NCI-H748 (cell line): ENCODE measurements at regions not wholly inside any gene's neighbourhood (a gene's known extent, or its start where the extent isn't known, plus 50 kb on each side); places are given as distances from the start of the nearest gene placed in this dataset.
"Not testable (repeated sequence)": the region's sequence is repeated elsewhere in the genome, so short reads cannot be mapped to it uniquely, and the experiment has no call there.

ENCODE experiments used
- DNase-seq: peaks from one replicate; lab custom pipeline; 2025; ENCODE audit not compliant: unreplicated experiment; lab: John Stamatoyannopoulos, UW

DNA sequence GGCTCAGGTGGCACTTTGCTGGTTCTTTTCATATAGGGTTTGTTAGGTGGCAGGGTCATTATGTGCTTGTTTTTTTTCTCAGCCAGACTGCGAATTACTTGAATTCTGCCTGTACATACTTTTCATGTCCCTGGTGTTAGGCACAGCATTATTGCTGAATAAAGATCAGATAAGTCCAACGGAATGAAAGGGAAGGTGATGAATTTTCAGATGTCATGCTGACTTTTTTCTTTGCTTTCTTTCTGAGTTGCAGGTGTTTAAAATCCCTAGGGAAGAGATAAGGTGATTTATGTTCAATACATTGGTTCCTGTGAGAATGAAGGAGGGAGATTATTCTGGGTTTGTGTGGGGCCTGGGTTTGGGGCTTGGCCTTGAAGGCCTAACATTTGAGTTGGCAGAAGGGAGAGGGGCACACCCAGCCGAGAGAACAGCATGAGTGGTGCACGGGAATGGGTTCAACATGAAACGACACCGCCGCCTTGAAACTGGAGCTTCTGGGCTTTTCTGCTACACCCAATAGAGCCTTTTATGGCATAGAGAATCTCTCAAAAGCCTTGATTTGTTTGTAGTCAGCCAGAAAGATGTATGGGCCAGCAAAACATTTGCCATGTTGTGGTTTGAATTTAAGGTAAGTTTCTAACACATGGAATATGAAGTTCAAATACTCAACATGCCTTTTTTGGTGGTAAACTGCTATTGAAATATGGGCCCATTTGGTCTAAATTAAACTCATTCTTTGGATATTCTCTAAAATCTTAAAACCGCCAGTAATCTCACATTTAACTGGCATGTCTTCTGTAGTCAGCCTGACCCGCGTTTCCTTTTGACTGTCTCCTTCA, 477.0 kb downstream of the PCNX1 start:
- no peak for DNase-seq

DNA sequence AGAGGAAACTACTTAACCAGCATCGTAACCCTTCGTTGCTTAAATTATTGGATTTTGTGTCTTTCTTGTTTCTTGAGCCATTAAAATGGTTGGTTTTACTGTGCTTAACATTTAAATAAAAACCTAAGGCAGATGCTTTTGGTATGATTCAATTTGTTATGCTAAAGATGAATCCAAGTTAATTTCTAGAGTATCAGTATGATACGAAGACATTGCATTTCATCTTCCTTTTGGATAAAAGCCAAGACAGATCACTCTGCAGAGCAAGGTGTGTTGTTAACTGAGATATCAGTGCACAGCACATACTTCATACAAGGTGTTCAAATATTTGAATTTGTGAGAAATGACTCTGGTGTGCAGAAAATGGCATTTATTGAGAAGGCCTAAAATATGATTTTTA, 480.5 kb downstream of the PCNX1 start:
- DNase-seq, result no peak

DNA sequence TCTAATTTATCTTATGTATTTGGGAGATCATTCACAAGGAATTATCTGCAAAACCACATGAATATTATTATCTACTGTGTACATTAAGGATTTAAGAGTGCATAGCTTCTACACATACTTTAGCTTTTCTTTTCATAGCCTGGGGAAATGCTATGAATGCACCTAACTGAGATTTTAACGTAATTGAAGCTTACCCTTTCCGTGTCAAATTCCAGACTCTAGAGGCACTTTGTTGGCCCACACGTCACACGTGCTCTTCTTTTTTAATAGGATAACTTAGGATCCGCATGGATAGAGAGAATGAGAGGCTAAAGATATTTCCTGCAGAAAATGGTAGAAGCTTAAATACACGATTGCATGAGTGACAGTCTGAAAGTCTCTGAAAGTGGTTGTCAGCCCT, 481.1 kb downstream of the PCNX1 start:
- DNase-seq, result no peak

DNA sequence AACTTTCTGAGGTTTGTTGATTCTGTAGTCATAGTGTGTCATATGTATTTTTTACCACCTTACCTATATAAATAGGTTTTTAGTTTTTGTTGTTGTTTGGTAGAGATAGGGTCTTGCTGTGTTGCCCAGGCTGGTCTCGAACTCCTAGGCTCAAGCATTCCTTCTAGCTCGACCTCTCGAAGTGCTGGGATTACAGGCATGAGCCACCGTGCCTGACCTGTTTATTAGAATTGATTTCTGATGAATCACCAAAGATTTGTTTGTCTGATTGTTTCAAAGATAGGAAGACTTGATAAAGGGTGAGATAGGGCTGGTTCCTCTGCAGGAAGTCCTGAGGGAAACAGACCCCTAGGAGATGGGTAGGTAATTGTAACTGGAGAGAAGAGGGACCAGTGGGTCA, 481.6 kb downstream of the PCNX1 start:
- no peak for DNase-seq

DNA sequence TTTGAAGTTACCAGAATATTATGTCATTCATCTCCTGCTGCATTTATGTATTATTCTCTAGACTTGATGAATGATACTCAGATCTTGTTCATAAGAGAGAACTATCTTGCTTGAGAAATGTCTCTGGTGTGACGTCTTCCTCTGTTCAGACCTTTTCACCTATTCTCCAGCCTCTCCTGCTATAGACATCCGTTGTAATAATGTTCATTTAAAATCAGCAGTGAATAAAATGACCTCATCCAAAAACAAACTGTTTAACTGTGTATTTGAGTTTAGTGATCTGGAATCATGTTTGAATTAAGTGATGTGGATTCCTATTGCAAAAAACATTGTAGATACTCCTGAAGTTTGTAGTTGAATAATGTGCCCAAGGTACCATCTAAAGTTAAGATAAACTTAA, 487.1 kb downstream of the PCNX1 start:
- DNase-seq, result no peak

DNA sequence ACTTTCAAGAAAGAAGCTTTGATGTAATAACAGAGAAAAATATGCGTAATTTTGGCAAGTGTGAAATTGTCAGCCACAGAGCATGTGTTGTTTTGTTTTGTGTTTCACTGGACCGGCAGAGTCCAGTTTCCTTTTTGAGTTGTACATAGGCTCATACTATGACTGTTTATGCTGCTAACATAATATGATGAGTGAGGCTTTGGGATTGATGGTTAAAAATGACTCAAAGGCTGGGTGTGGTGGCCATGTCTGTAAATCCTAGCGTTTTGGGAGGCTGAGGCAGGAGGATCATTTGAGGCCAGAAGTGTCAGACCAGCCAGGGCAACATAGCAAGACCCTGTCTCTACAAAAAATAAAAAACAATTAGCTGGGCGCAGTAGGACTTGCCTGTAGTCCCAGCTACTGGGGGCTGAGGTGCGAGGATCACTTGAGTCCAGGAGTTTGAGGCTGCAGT, 487.9 kb downstream of the PCNX1 start:
- DNase-seq, result no peak

DNA sequence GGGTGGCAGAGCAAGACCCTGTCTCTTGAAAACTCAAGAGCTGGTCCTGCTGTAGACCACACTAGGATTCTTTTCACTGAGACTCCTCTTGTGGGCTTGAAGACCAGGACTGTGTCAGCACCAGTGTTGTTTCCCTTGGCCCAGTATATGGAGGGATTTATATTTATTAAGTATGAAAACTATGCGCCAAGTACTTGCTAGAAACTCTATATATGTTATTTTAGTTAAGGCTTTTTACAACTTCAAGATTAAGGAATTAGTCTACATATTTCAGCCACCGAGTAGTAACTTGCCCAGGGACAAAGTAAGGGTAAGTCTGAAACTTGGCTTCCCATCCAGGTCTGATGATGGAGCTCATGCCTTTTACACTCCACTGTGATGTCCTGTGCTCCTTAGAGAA, 488.4 kb downstream of the PCNX1 start:
- DNase-seq, result no peak

DNA sequence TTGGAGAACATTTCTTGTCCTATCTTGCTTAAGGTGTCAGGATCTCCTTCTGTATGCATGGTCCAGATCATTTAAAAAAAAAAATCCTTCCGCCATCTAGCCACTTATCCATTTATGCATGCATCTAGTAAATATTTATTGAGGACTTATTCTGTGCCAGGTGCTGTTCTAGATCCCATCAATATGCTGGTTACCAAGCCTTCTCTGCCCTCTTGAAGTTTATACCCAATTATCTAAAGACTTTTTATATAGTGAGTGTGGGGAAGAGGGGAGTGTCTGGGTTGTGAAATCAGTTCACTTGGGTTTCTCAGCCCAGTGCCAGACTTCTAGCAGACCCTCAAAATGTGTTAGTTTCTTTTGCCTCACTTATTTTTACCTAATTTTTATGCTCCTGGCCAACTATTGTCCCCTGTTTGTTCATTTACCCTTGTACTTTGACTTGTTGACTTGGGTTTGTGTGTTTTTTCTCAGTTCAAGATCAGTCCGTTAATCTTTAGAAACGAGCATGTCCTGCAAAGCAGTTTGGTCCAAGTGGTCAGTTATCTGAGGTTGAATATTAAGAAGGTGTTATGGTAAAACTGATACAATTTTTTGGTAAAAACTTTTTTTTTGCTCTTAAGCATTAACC, 488.9 kb downstream of the PCNX1 start:
- no peak for DNase-seq

DNA sequence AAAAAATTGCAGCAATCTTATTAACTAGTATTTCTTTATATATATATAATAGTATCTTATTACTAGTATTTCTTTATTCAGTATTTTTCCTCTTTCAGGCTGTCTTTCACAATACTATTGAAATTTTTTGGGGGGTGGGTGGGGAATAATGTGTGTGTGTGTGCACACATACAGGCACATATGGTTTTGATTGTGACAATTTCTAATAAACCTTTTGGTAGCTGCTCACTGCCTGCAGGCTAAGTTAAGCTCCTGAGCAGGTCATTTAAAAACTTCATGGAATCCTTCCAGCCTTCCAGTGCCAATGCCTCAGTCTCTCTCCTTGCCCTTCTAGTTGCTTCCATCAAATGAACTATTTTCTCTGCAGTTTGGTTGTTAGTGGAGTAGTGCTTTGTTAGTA, 490.1 kb downstream of the PCNX1 start:
- no peak for DNase-seq

DNA sequence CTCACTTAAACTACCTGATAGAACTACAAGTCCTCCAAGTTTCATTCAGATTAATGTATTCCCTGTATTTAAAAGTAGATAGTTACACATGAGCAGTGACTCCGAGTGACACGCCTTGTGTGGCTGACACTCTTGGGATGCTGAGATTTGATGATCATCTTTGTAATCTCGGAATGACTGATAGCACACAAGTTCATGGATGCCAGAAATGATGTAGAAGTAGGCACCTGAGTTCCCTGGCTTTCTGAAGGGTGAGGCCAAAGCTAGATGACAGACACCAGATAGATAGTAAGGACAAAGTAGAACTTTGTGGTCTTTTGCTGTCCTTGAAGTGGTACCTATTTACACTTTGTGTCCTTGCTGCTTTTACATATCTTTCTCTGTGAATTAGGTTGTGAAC, 491.2 kb downstream of the PCNX1 start:
- no peak for DNase-seq

DNA sequence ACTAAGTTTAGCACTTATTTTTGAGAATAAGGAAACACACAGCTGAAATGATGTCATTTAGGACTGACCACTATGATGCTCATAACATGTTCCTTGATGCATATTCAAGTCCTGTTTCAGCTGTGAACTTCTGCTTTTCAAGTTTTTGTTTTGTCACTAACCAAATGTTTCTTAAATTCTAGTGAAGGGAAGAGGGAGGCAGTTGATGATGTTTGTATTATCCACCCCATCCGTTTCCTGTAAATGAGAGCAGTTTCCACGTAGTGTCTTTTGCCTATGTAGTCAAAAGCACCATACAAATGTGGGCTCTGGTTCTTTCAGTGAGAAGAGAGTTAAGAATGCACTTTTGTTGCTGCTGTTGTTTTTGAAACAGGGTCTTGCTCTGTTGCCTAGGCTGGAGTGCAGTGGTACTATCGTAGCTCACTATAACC, 491.8 kb downstream of the PCNX1 start:
- DNase-seq, result no peak

DNA sequence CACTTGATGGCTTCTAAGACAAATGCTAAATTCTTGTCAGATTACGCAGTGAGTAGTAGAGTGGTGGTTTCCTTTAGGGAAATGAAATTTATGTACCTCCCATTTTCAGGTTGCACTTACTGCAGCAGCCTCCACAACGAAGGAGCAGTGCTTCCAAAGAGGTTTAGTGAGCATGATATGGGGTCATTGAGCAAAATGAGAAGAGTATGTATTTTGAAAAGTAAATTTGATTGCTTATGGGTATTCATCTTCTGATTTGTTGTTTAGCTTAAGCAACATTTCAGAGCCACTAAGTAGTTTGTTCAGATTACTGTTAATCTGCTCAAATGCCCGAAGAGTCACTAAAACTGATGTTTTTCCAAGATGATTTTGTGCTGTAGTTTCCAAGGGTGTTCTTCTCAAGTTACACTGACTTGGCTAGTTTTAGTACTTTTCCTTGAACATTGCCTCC, 493.6 kb downstream of the PCNX1 start:
- no peak for DNase-seq

DNA sequence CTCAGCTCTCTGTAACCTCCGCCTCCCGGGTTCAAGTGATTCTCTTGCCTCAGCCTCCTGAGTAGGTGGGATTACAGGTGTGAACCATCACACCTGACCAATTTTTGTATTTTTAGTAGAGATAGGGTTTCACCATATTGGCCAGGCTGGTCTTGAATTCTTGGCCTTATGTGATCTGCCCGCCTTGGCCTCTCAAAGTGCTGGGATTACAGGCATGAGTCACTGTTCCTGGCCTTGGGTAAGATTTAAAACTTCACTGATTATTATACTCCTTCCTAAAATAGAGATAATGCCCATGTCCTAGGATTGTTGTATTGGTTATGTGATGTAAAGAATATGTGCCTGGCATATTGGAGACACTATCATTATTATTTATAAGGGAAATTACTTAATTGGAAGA, 495.2 kb downstream of the PCNX1 start:
- DNase-seq, result not testable (repeated sequence)

DNA sequence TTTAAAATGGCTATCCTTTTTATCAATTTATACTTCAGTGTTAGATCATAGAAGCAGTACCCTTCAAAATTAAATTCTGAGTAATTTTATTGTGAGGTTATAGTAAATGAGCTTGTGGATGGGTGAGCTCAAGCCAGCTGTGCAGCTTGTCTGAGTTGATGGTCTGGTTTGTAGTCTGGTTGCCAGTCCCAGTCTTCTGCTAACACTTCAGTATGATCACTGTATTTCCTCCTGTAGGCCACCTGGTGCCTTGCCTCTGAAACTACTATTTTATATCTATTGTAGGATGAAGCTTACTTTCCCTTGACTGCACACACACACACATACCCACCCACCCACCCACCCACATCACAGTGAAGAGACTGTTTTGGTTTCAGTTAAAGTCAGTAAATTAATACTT, 496.4 kb downstream of the PCNX1 start:
- peak; percentile 10 for DNase-seq

DNA sequence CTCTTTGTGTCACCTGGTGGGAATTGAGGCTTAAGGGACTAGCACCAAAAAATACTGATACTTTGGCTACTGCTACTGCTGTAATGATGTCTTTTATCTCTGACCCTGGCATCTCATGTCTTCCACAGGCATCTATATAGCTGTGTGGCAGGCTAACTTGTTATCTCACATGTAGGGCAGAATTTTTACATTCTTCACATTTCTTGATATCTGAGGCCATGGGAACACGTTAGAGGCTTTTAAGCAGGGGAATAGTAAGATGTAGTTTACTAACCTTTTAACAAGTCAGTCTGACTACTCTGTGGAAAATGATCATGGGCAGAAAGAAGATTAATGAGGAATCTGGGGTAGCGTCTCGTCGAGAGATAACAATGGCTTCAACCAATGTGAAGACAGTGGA, 498.4 kb downstream of the PCNX1 start:
- no peak for DNase-seq

DNA sequence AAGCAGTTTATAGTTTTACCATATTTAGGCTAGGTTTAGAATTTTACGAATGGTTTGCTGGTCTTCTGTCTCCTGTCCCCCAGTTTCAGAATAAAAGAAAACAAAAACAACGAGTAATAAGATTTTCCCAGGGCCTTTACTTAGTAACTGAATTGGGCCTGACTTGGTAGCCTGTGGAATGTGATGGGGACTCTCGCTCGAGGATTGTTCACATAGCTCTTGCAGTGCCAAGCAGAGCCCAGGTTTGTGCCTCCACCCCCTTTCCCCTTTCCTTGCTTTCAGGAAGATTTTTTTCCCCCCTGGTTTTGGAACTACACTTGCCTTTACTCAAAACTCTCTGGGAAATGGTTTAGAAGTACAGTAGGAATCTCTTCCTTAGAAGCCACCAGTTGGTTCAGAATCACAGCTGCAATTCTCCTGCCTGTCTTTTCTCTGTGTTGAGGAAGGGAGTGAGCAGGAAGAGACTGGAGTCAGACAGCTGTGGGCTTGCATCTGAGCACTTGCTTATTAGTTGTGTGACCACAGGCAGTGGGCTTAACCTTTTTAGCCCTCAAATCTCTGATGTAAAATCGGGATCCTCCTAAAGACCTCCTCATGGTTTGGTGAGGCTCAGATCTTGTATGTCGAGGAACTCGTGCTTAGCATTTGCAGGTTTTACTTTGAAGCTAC, 501.2 kb downstream of the PCNX1 start:
- no peak for DNase-seq

DNA sequence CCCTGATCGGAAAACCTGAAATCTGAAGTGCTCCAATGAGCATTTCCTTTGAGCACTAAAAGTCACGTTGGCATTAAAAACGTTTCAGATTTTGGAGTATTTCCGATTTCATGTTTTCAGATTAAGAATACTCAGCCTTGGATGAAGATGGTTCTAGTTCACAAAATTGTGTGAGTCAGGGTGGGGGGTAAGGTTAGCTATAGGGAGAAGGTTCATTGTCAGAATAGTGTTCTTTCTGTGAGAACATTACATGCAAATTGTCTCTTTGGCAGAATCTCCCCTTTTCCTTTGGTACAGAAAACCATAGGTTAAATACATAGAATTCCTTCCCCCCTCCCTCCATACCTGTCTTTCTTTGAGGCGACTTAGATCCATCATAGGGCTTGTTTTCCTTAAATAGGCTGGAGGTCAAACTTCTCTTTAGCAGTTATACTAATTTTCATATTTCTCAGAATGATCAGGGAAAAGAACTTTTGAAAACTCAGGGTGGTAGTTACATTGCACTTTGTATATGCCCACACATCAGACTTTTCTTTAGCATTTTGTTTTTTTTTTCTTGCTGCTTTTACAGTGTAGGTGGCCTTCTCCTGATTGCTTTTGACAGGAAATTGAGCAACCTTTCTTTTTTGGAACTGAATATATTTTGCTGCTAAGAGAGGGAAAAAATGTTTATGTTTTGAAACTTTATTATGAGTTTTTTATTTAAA, 503.5 kb downstream of the PCNX1 start:
- no peak for DNase-seq

DNA sequence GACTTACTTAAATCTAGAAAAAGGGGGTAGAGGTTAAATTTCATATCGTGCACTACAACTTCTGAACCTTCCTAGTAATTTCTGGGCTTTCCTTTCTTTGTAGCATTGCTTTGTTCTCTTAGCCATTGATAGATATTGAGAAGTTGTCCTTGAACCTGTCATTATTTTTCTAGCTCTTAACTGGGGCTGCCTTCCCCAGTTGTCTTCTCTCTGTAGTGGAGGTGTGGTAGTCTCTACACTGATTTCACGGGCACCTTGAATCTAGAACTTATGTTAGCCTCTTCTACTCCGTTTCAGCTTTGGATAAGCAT, 504.0 kb downstream of the PCNX1 start:
- DNase-seq, result no peak

DNA sequence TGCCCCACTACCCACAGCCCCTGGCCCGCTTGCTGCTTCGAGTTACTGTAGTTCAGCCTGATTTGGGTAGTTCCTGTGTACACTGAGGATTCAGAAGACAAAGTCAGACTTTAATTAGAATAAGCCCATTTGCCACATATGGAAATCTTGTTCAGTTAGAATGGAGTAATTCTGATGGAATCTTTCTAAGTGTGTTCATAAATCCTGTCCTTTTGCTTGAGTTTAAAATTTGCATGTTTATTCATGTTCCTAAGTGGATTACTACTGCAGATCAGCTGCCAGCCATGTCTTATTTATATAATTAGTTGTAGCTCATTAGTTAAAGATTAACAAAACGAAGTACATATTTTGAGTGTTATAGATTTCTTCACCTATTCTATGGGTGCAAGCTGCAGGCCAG, 504.5 kb downstream of the PCNX1 start:
- DNase-seq, result no peak

DNA sequence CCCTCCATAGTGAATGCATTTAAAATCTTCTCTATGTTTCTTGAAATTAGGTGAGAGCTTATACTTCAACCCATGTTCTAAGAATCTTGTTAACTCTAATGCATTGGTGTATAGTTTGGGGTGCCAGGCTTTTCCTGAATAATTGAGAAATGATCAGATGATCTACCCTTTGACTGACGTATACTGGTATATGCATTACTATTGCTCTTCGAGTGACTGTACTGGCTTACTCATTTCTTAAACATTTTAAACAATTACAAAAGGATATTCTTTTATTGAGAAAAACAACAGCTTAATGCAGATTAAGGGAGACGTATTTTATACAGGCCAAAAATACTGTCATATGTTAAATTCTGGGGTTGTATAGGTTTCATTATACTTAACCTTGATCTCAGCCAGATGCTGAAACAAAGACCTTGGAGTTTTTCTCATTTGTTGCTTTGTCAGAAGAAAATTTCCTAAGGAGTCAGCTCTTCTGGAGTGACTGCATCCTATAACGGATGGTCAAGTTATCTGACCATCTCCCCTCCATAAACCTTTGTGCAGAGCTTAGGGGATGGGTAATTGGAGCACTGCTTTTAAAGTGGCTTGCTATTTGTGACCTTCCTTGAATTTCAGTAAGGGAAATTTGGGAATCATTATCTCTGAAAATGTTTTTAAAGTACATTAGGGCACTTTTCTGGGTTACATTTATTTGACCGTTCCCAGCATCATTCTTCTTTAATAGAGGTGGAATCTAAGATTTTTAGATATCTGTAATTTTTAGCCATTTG, 507.6 kb downstream of the PCNX1 start:
- no peak for DNase-seq

DNA sequence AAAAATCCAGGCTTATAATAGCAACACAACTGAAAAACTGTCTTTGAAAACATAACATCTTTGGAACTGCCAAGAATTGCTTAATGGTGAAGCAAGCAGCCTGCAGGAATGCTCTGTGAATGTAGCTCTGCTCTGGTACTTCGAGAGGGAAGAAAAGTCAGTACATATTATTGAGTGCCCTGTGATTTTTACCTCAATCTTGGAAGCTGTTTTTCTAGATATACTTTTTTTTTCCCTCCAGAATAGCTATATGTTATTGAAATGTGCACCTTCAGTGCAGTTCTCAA, 508.1 kb downstream of the PCNX1 start:
- DNase-seq, result no peak
